BLaER1 (cell line): ENCODE measurements at regions not wholly inside any gene's neighbourhood (a gene's known extent, or its start where the extent isn't known, plus 50 kb on each side); places are given as distances from the start of the nearest gene placed in this dataset.

ENCODE experiments used
- H3K27ac ChIP-seq: shearing (Covaris generic); formaldehyde crosslinking; 2 replicates; pipeline ENCODE4 v1.8.1; 2022
- H3K27me3 ChIP-seq: shearing (Covaris generic); formaldehyde crosslinking; 2 replicates; pipeline ENCODE4 v1.8.1; 2022
- H3K36me3 ChIP-seq: shearing (Covaris generic); formaldehyde crosslinking; 2 replicates; pipeline ENCODE4 v1.8.1; 2022
- H3K4me1 ChIP-seq: shearing (Covaris generic); formaldehyde crosslinking; 2 replicates; pipeline ENCODE4 v1.8.1; 2022
- H3K4me2 ChIP-seq: shearing (Covaris generic); formaldehyde crosslinking; 2 replicates; pipeline ENCODE4 v1.8.1; 2022
- H3K4me3 ChIP-seq: shearing (Covaris generic); formaldehyde crosslinking; 2 replicates; pipeline ENCODE4 v1.8.1; 2022
- H3K9ac ChIP-seq: shearing (Covaris generic); formaldehyde crosslinking; 2 replicates; pipeline ENCODE4 v1.8.1; 2022
- H3K9me3 ChIP-seq: shearing (Covaris generic); formaldehyde crosslinking; 2 replicates; pipeline ENCODE4 v1.8.1; 2022
- H4K20me1 ChIP-seq: shearing (Covaris generic); formaldehyde crosslinking; 2 replicates; pipeline ENCODE4 v1.8.1; 2022
- Cebpa-rat ChIP-seq: shearing (Covaris generic); IDR thresholded peaks from 2 replicates; pipeline ENCODE4 v1.8.1; 2022

DNA sequence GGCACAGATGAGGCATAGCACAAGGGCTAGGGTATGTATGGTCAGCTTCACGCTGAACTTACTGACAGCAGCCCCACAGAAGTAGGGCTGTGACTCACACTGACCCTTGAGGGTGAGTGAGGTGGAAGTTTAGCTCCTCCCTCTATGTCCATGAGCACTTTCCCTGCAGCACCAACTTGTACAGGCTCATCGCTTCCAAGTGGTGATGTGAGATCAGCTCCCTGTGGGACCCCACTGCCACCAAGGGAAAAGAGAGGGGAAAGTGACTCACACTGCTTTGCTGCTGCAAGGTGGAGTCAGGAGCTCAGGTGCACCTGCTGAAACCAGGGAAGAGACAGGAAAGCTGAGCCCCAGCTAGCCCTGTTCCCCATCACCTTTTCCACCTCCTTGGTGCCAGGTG, 91.5 kb downstream of the TEX51 start:
- Histone ChIP-seq H3K27me3 (no peaks in the 10 kb centered on the region), H3K9ac (no peak overlapping the region), H4K20me1 (no peaks in the 10 kb centered on the region), H3K4me2 (no peak overlapping the region), H3K36me3 (no peaks in the 10 kb centered on the region), H3K4me3 (no peak overlapping the region), H3K27ac (no peak overlapping the region), H3K9me3 (no peaks in the 10 kb centered on the region), H3K4me1 (no peaks in the 10 kb centered on the region)
- no peak for TF ChIP-seq Cebpa-rat

DNA sequence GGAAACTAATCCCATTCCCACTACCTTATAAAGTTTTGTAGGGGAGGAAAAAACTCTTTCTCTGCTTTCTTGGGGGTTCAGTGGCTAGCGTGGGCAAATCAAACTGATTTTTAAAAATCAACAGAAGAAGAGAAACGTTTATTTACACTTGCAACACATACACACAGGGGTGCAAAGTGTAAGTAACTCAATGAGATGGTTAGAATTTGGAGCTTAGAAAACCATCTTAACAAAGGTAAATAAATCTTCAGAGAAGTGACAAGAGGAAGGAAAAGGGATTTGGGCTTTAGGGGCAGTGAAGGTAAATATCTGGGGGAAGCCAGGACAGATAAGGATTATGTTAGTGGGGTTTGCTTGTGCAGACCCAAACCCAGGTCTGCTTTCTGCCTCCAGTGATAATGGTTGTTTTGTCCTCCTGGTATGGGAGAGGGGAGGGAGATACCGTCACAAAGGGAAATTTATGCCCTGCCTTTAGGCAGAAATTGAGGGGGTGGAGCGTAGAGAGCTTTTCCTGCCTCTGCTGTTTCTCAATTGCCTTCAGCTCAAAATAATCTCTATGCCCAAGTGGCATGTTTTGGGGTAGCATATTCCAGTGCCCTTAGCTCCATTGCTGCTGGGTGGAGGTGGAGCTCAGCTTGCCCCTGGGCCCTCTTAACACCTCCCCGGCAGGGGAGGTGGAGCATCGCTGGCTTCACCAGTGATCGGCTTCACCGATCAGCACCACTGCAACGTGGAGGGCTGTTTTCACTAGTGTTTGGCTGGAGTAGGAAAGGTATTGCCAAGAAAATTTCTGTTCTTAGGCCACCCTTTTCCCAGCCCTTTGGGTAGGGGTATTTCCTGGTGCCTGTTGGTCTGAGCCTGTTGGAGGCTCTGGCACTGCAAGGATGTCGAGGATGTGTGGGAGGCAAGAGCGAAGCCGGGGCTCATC, 92.2 kb downstream of the TEX51 start:
- Histone ChIP-seq H3K4me3 (no peak overlapping the region), H3K27ac (no peak overlapping the region), H3K9me3 (no peaks in the 10 kb centered on the region), H3K27me3 (no peaks in the 10 kb centered on the region), H3K36me3 (no peaks in the 10 kb centered on the region), H4K20me1 (no peaks in the 10 kb centered on the region), H3K4me1 (no peaks in the 10 kb centered on the region), H3K9ac (no peak overlapping the region), H3K4me2 (no peak overlapping the region)
- no peak for TF ChIP-seq Cebpa-rat

DNA sequence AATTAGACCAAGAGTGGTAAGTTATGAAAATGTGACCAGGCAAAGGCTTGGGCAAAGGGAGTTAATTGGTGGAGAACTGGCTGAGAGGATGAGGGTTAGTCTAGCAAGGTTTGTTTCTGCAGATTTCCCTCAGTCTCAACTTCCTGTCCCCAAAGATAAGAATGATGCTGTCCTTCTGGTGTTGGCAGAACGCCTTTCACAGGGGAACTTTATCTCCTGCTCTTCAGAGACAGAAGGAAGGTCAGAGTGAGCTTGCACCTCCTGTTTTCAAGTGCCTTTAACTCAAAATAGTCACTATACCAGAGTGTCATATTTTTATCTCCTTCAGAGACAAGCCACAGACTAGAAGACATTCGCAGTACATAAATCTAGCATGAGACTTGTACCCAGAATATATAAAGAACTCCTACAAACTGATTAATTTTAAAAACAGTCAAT, 95.7 kb downstream of the TEX51 start:
- H4K20me1 ChIP-seq: no peaks in the 10 kb centered on the region
- TF ChIP-seq Cebpa-rat: no peak
- no peak overlapping the region for H3K4me2 ChIP-seq

DNA sequence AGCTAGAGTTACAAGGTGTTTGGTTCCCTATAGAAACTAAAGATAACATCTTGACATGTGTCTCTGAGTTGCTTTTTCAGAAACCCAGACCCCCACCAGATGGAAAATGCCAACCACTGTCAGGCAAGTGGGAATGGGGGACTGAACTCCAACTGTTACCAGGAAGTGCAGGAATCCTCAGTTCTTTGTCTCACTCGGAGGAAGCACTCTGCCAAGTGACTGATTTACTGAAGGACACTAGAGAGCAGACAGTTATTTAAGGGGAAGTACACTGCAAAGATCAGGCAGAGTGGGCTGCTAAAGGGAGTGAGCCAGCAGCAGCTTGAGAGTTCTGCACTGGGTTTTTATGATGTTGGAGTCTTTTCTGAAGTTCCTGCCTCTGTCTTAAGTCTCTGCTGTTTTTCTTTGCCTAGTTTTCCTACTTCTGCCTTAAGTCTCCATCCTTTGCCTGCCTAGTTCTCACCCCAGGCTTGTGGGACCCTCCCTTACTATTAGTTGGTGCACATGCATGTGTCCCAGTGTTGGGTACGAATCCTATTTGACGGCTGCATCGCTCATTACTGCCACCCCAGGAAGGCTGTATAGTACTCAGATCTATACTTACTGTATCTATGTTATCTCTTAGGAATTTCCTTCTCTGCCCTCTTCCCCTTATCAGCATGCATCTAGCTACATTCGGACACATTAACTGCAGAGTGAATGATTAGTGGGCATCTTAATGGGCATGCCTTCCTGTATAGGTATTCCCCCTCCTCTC, 97.1 kb downstream of the TEX51 start:
- H3K36me3 ChIP-seq: no peaks in the 10 kb centered on the region
- H3K27ac ChIP-seq: no peak overlapping the region
- 0 out of 2 replicates have a peak, but pooled peaks cover 4% of the 10 kb centered on the region for H3K4me1 ChIP-seq
- no peak overlapping the region for H3K4me2 ChIP-seq
- no peak for TF ChIP-seq Cebpa-rat
- H3K4me3 ChIP-seq: no peak overlapping the region
- no peaks in the 10 kb centered on the region for H3K9me3 ChIP-seq
- H4K20me1 ChIP-seq: no peaks in the 10 kb centered on the region
- no peaks in the 10 kb centered on the region for H3K27me3 ChIP-seq
- H3K9ac ChIP-seq: no peak overlapping the region

More for the DNA sequence above, 95.7 kb downstream of the TEX51 start:
- H3K4me3 ChIP-seq: no peak overlapping the region
- H3K27me3 ChIP-seq: no peaks in the 10 kb centered on the region
- H3K36me3 ChIP-seq: no peaks in the 10 kb centered on the region
- no peaks in the 10 kb centered on the region for H3K9me3 ChIP-seq
- no peak overlapping the region for H3K9ac ChIP-seq
- 0 out of 2 replicates have a peak, but pooled peaks cover 2% of the 10 kb centered on the region for H3K4me1 ChIP-seq
- no peak overlapping the region for H3K27ac ChIP-seq

DNA sequence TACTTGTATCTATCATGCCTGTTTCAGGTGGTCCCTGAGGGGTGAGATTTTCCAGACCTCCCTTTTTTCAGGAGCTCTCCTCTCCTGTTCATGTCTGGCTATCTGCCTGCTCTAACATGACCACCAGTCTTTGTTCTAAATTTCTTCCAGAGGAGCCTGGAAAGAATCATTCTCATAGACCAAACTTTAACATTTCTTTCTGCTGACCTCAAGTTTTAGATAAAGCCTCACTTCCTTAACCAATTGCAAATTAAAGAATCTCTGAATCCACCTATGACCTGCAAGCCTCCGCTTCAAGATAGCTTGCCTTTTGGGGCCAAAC, 97.6 kb downstream of the TEX51 start:
- 0 out of 2 replicates have a peak, but pooled peaks cover 4% of the 10 kb centered on the region for H3K4me1 ChIP-seq
- H3K9me3 ChIP-seq: no peaks in the 10 kb centered on the region
- H3K36me3 ChIP-seq: no peaks in the 10 kb centered on the region
- no peak overlapping the region for H3K4me2 ChIP-seq
- H3K27me3 ChIP-seq: no peaks in the 10 kb centered on the region
- no peak for TF ChIP-seq Cebpa-rat
- no peaks in the 10 kb centered on the region for H4K20me1 ChIP-seq
- H3K4me3 ChIP-seq: no peak overlapping the region
- H3K9ac ChIP-seq: no peak overlapping the region
- H3K27ac ChIP-seq: no peak overlapping the region
